GM12878 (cell line): ENCODE measurements at regions not wholly inside any gene's neighbourhood (a gene's known extent, or its start where the extent isn't known, plus 50 kb on each side); places are given as distances from the start of the nearest gene placed in this dataset.

Experiments
- BACH1 ChIP-seq: fragments of 450-650 bp; IDR thresholded peaks from 2 replicates; pipeline ENCODE4 v1.6.1; 2017; ENCODE audit warnings: mild to moderate bottlenecking, borderline replicate concordance
- EGR1 ChIP-seq, 2 experiments: IDR thresholded peaks; 1 replicate in 1 of 2; 2 replicates in 1 of 2; pipeline ENCODE4 v1.6.1; 2011 to 2012; ENCODE audit warnings: low read depth in 2 of 2, low read length in 2 of 2, borderline replicate concordance in 1 of 2, mild to moderate bottlenecking in 1 of 2, moderate library complexity in 1 of 2
- ETV6 ChIP-seq, 2 experiments: fragments of 450-650 bp in 1 of 2; IDR thresholded peaks in 1 of 2; conservative IDR thresholded peaks in 1 of 2; 2 replicates each; pipeline ENCODE4 v1.6.1; 2014; ENCODE audit warnings: antibody characterized with exemption in 1 of 2, borderline replicate concordance in 1 of 2, low read depth in 1 of 2, mild to moderate bottlenecking in 1 of 2, moderate library complexity in 1 of 2
- HDAC6 ChIP-seq: fragments of 200-600 bp; sonication (generic); IDR thresholded peaks from one replicate; pipeline ENCODE4 v1.8.0; 2017; ENCODE audit warnings: antibody characterized with exemption; ENCODE audit not compliant: unreplicated experiment
- JUNB ChIP-seq: IDR thresholded peaks from 2 replicates; pipeline ENCODE4 v1.6.1; 2016; ENCODE audit warnings: antibody characterized with exemption, mild to moderate bottlenecking
- POLR2A ChIP-seq: IDR thresholded peaks from 2 replicates; pipeline ENCODE4 v1.6.1; 2011; ENCODE audit warnings: low read depth, mild to moderate bottlenecking, low read length
- POLR2AphosphoS2 ChIP-seq: IDR thresholded peaks from 2 replicates; pipeline ENCODE4 v1.6.1; 2011; ENCODE audit warnings: low read depth, mild to moderate bottlenecking, low read length, improper control_type of control experiment, moderate library complexity
- TAF1 ChIP-seq: IDR thresholded peaks from 2 replicates; pipeline ENCODE4 v1.6.1; 2011; ENCODE audit warnings: mild to moderate bottlenecking, low read depth, low read length, borderline replicate concordance
- TF ChIP-seq, protein P1 (sequence below): fragments of 450-650 bp; IDR thresholded peaks from 2 replicates; pipeline ENCODE4 v1.6.1; 2014; ENCODE audit warnings: mild to moderate bottlenecking
- TF ChIP-seq, protein P2 (sequence below), 3 experiments: IDR thresholded peaks in 2 of 3; conservative IDR thresholded peaks in 1 of 3; 2 replicates each; pipeline ENCODE4 v1.5.1; 2011; ENCODE audit warnings: low read depth in 3 of 3, low read length in 3 of 3, mild to moderate bottlenecking in 3 of 3, control low read depth in 2 of 3, moderate library complexity in 2 of 3, inconsistent platforms in 1 of 3, mixed read lengths in 1 of 3; ENCODE audit not compliant: control insufficient read depth in 2 of 3, insufficient read depth in 1 of 3; ENCODE audit errors: extremely low read depth in 1 of 3

DNA sequence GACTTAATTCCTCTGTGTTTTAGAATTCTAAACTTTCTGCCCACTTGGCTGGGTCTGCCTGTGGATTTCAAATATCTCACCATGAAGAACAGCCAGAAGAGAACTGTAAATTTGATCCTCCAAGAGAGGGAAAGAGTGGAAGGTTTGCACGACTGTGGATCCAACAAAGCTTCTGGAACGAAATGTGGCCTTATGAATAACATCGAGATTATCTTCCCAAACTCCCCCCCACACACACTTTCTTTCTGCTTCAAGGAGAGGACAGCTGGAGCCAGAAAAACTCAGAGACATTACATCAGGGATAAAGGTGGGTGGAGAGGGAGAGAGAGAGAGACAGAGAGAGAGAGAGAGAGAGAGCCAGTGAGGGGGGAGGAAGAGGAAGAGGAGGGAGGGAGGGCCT, 570.1 kb upstream of the MGMT start:
- TF ChIP-seq TAF1 (no peak), EGR1 (IDR thresholded peaks at IDR 0.05; ENCODE audit: borderline replicate concordance in 1 of 2, low read depth in 2 of 2, low read length in 2 of 2) (no peak), ETV6 (conservative IDR thresholded peaks at IDR 0.05 in 1 of 2, IDR thresholded peaks at IDR 0.05 in 1 of 2; ENCODE audit: borderline replicate concordance in 1 of 2, low read depth in 1 of 2) (no peak), HDAC6 (no peak), JUNB (no peak), BACH1 (no peak), POLR2A (no peak), POLR2AphosphoS2 (no peak)
- TF ChIP-seq, protein P1, sequence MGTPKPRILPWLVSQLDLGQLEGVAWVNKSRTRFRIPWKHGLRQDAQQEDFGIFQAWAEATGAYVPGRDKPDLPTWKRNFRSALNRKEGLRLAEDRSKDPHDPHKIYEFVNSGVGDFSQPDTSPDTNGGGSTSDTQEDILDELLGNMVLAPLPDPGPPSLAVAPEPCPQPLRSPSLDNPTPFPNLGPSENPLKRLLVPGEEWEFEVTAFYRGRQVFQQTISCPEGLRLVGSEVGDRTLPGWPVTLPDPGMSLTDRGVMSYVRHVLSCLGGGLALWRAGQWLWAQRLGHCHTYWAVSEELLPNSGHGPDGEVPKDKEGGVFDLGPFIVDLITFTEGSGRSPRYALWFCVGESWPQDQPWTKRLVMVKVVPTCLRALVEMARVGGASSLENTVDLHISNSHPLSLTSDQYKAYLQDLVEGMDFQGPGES = no peak
- TF ChIP-seq, protein P2, sequence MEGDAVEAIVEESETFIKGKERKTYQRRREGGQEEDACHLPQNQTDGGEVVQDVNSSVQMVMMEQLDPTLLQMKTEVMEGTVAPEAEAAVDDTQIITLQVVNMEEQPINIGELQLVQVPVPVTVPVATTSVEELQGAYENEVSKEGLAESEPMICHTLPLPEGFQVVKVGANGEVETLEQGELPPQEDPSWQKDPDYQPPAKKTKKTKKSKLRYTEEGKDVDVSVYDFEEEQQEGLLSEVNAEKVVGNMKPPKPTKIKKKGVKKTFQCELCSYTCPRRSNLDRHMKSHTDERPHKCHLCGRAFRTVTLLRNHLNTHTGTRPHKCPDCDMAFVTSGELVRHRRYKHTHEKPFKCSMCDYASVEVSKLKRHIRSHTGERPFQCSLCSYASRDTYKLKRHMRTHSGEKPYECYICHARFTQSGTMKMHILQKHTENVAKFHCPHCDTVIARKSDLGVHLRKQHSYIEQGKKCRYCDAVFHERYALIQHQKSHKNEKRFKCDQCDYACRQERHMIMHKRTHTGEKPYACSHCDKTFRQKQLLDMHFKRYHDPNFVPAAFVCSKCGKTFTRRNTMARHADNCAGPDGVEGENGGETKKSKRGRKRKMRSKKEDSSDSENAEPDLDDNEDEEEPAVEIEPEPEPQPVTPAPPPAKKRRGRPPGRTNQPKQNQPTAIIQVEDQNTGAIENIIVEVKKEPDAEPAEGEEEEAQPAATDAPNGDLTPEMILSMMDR (IDR thresholded peaks at IDR 0.05 in 2 of 3, conservative IDR thresholded peaks at IDR 0.05 in 1 of 3; ENCODE audit: control insufficient read depth in 2 of 3, extremely low read depth in 1 of 3, insufficient read depth in 1 of 3, low read depth in 3 of 3, low read length in 3 of 3) = no peak
